ENCODE measurements at regions not wholly inside any gene's neighbourhood (a gene's known extent, or its start where the extent isn't known, plus 50 kb on each side); places are given as distances from the start of the nearest gene placed in this dataset.

DNA sequence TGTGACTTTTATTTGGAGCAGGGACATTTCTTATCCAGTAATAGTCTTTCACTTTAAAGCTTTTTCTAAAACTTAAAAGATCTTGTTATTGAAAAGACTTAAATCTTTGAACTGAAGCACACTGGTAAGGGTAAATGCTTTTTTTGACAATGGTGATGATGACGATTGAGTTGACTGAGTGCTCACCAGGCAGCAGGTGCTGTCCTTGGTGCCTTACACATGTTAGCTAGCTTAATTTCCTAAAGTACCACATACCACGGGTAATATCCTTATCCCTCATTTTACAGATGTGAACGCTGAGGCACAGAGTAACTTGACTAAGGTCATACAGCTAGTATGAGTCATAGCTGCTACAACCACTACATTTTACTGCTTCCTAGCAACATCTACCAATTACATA, 200.0 kb downstream of the XPNPEP1 start (continued):
- TF ChIP-seq, protein P1, sequence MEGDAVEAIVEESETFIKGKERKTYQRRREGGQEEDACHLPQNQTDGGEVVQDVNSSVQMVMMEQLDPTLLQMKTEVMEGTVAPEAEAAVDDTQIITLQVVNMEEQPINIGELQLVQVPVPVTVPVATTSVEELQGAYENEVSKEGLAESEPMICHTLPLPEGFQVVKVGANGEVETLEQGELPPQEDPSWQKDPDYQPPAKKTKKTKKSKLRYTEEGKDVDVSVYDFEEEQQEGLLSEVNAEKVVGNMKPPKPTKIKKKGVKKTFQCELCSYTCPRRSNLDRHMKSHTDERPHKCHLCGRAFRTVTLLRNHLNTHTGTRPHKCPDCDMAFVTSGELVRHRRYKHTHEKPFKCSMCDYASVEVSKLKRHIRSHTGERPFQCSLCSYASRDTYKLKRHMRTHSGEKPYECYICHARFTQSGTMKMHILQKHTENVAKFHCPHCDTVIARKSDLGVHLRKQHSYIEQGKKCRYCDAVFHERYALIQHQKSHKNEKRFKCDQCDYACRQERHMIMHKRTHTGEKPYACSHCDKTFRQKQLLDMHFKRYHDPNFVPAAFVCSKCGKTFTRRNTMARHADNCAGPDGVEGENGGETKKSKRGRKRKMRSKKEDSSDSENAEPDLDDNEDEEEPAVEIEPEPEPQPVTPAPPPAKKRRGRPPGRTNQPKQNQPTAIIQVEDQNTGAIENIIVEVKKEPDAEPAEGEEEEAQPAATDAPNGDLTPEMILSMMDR (IDR thresholded peaks at IDR 0.05; ENCODE audit: low read depth, low read length, missing input control) = no peak
- TF ChIP-seq FOXA1 (IDR thresholded peaks at IDR 0.05) = no peak
- TF ChIP-seq RAD21 (IDR thresholded peaks at IDR 0.05) = no peak
- no peak for TF ChIP-seq RXRA (IDR thresholded peaks at IDR 0.05)
- TF ChIP-seq FOXA2 (IDR thresholded peaks at IDR 0.05) = no peak
- TF ChIP-seq HNF4G (IDR thresholded peaks at IDR 0.05) = no peak
- TF ChIP-seq JUND (IDR thresholded peaks at IDR 0.05) = no peak
- TF ChIP-seq NR2F2 (IDR thresholded peaks at IDR 0.05) = no peak

DNA sequence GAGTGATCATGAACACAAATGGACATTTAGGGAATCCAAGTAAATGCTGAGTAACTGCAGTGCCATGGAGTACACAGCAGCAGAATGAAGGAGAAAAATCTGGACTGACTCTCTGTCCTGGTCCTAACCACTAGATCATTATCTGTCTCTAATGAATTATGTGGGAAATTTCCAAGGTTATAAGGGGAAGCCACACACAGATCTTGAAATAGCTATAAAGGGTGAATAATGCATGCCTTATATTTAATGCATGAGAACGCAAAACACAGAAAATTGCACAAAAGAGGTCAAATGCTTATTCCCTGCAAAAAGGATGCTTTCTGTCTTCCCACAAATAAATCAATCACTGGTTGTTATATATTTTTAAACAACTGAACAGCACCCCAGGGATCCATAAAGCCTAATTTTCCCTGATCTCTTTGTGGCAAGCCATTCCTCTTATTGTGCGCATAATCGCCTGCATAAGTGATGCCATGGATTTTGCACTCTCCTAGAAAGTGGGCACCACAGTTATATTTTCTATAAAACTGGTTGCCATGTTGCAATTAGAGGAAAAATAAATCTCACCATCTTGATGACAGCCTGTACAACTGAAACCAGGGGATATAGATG, 201.8 kb downstream of the XPNPEP1 start:
- no peak overlapping the region for H3K9ac ChIP-seq (ENCODE audit: low read depth in 1 of 2, low read length in 2 of 2)
- no peak overlapping the region for H3K4me3 ChIP-seq (ENCODE audit: low read depth in 1 of 3, low read length in 3 of 3)
- DNase-seq (ENCODE audit: low spot score) = no peak
- H3K36me3 ChIP-seq (ENCODE audit: control insufficient read depth in 4 of 4, insufficient read depth in 3 of 4, low read depth in 1 of 4, low read length in 3 of 4) = no peaks in the 10 kb centered on the region
- WGBS = 95% methylated on average over 3 of the region's 3 CpGs
- H3K9me3 ChIP-seq (ENCODE audit: control insufficient read depth in 4 of 4, low read length in 3 of 4) = no peaks in the 10 kb centered on the region
- TF ChIP-seq FOXA2 (IDR thresholded peaks at IDR 0.05) = no peak
- TF ChIP-seq, protein P1 (IDR thresholded peaks at IDR 0.05; ENCODE audit: low read depth, low read length, missing input control) = no peak
- TF ChIP-seq GABPA (IDR thresholded peaks at IDR 0.05 in 1 of 2, conservative IDR thresholded peaks at IDR 0.05 in 1 of 2) = no peak
- TF ChIP-seq, protein P2, sequence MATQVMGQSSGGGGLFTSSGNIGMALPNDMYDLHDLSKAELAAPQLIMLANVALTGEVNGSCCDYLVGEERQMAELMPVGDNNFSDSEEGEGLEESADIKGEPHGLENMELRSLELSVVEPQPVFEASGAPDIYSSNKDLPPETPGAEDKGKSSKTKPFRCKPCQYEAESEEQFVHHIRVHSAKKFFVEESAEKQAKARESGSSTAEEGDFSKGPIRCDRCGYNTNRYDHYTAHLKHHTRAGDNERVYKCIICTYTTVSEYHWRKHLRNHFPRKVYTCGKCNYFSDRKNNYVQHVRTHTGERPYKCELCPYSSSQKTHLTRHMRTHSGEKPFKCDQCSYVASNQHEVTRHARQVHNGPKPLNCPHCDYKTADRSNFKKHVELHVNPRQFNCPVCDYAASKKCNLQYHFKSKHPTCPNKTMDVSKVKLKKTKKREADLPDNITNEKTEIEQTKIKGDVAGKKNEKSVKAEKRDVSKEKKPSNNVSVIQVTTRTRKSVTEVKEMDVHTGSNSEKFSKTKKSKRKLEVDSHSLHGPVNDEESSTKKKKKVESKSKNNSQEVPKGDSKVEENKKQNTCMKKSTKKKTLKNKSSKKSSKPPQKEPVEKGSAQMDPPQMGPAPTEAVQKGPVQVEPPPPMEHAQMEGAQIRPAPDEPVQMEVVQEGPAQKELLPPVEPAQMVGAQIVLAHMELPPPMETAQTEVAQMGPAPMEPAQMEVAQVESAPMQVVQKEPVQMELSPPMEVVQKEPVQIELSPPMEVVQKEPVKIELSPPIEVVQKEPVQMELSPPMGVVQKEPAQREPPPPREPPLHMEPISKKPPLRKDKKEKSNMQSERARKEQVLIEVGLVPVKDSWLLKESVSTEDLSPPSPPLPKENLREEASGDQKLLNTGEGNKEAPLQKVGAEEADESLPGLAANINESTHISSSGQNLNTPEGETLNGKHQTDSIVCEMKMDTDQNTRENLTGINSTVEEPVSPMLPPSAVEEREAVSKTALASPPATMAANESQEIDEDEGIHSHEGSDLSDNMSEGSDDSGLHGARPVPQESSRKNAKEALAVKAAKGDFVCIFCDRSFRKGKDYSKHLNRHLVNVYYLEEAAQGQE (IDR thresholded peaks at IDR 0.05) = no peak
- no peak for TF ChIP-seq FOXA1 (IDR thresholded peaks at IDR 0.05)
- no peaks in the 10 kb centered on the region for H3K4me1 ChIP-seq (ENCODE audit: control insufficient read depth in 4 of 4, insufficient read depth in 4 of 4, low read length in 3 of 4)
- H3K27ac ChIP-seq (ENCODE audit: low read depth in 1 of 2, low read length in 2 of 2) = no peak overlapping the region
- peaks cover 0 to 2% (median 0%) of the 10 kb centered on the region in 4 donors for H3K27me3 ChIP-seq (ENCODE audit: control insufficient read depth in 4 of 4, insufficient read depth in 4 of 4, low read length in 3 of 4)

DNA sequence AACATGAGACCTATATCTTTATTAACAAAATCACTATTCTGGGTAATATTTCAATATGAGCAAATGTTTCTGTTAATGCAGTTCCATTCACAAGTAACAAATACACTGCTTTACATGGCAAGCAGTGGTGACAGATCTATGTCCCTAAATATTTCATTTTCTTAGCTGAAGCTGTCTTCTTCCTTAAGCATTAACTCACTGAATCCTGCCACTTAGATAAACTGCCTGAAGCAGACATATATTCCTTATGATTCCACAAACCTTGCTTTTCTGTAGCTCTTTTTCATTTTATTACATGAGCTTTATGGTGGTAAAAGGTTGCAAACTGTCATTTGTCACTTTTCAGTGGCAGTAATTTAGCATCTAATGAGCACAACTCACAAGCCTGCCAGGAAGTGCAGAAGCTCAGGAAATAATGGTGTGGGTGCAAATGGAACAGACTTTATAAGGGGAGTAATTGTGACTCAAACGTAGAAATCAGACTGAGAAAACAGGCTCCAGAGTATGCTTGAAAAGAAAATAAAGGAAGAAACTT, 217.2 kb downstream of the XPNPEP1 start:
- peaks cover 0 to 2% (median 0%) of the 10 kb centered on the region in 4 donors for H3K27me3 ChIP-seq (ENCODE audit: control insufficient read depth in 4 of 4, insufficient read depth in 4 of 4, low read length in 3 of 4)
- 38% methylated on average over 1 of the region's 1 CpG for WGBS
- TF ChIP-seq, protein P3, sequence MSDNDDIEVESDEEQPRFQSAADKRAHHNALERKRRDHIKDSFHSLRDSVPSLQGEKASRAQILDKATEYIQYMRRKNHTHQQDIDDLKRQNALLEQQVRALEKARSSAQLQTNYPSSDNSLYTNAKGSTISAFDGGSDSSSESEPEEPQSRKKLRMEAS (IDR thresholded peaks at IDR 0.05) = no peak
- TF ChIP-seq, protein P2 (IDR thresholded peaks at IDR 0.05) = no peak
- TF ChIP-seq SP1 (IDR thresholded peaks at IDR 0.05) = no peak
- TF ChIP-seq HNF4A (conservative IDR thresholded peaks at IDR 0.05) = no peak
- TF ChIP-seq, protein P4, sequence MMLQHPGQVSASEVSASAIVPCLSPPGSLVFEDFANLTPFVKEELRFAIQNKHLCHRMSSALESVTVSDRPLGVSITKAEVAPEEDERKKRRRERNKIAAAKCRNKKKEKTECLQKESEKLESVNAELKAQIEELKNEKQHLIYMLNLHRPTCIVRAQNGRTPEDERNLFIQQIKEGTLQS (IDR thresholded peaks at IDR 0.05) = no peak
- no peak for TF ChIP-seq HNF4G (IDR thresholded peaks at IDR 0.05)
- TF ChIP-seq EGR1 (IDR thresholded peaks at IDR 0.05; ENCODE audit: low read depth in 2 of 2) = no peak

More for the DNA sequence above, 217.2 kb downstream of the XPNPEP1 start:
- no peak overlapping the region for H3K4me3 ChIP-seq (ENCODE audit: low read depth in 1 of 3, low read length in 3 of 3)
- H3K36me3 ChIP-seq (ENCODE audit: control insufficient read depth in 4 of 4, insufficient read depth in 3 of 4, low read depth in 1 of 4, low read length in 3 of 4) = no peaks in the 10 kb centered on the region
- peaks cover 0 to 11% (median 5%) of the 10 kb centered on the region in 4 donors for H3K9me3 ChIP-seq (ENCODE audit: control insufficient read depth in 4 of 4, low read length in 3 of 4)
- H3K9ac ChIP-seq (ENCODE audit: low read depth in 1 of 2, low read length in 2 of 2) = no peak overlapping the region
- no peak for DNase-seq (ENCODE audit: low spot score)
- H3K4me1 ChIP-seq (ENCODE audit: control insufficient read depth in 4 of 4, insufficient read depth in 4 of 4, low read length in 3 of 4) = no peaks in the 10 kb centered on the region
- H3K27ac ChIP-seq (ENCODE audit: low read depth in 1 of 2, low read length in 2 of 2) = no peak overlapping the region

All from liver (tissue), 8 donors.